DOHH2 (cell line): ENCODE measurements at regions not wholly inside any gene's neighbourhood (a gene's known extent, or its start where the extent isn't known, plus 50 kb on each side); places are given as distances from the start of the nearest gene placed in this dataset.

Experiments used
- H3F3A ChIP-seq: fragments of 200-600 bp; sonication (generic), shearing (Covaris generic); 2 replicates; pipeline ENCODE4 v1.6.0; 2016; ENCODE audit warnings: antibody characterized with exemption, mild to moderate bottlenecking; ENCODE audit not compliant: control insufficient read depth, insufficient read depth
- H3K27ac ChIP-seq: fragments of 200-600 bp; sonication (generic); 2 replicates; pipeline ENCODE4 v1.5.1; 2014; ENCODE audit warnings: low read depth, mild to moderate bottlenecking, low read length, moderate library complexity
- H3K27me3 ChIP-seq: fragments of 200-600 bp; sonication (generic); 2 replicates; pipeline ENCODE4 v1.6.1; 2014; ENCODE audit warnings: mild to moderate bottlenecking, low read length, mixed read lengths; ENCODE audit not compliant: control insufficient read depth
- H3K36me3 ChIP-seq: fragments of 200-600 bp; sonication (generic); 2 replicates; pipeline ENCODE4 v1.6.1; 2014; ENCODE audit warnings: mild to moderate bottlenecking, low read length, moderate library complexity, mixed read lengths; ENCODE audit not compliant: control insufficient read depth
- H3K4me1 ChIP-seq: fragments of 200-600 bp; sonication (generic); 2 replicates; pipeline ENCODE4 v1.6.1; 2014; ENCODE audit warnings: mild to moderate bottlenecking, low read length, mixed read lengths; ENCODE audit not compliant: control insufficient read depth
- H3K4me2 ChIP-seq: fragments of 200-600 bp; sonication (generic); 2 replicates; pipeline ENCODE4 v1.6.0; 2014; ENCODE audit warnings: mild to moderate bottlenecking, low read length, moderate library complexity
- H3K4me3 ChIP-seq: fragments of 200-600 bp; sonication (generic); 2 replicates; pipeline ENCODE4 v1.5.1; 2014; ENCODE audit warnings: mild to moderate bottlenecking, low read length, mixed read lengths
- H3K79me2 ChIP-seq: fragments of 200-600 bp; sonication (generic); 2 replicates; pipeline ENCODE4 v1.6.1; 2014; ENCODE audit warnings: mild to moderate bottlenecking, low read length, mixed read lengths; ENCODE audit not compliant: control insufficient read depth
- H3K9me2 ChIP-seq: fragments of 200-600 bp; sonication (generic); replicated peaks from 2 replicates; pipeline ENCODE4 v1.6.1; 2014; ENCODE audit warnings: mild to moderate bottlenecking, low read length, mixed read lengths; ENCODE audit not compliant: control insufficient read depth
- H3K9me3 ChIP-seq: fragments of 200-600 bp; sonication (generic); 2 replicates; pipeline ENCODE4 v1.6.1; 2014; ENCODE audit warnings: antibody characterized with exemption, low read length, mixed read lengths; ENCODE audit not compliant: control insufficient read depth, insufficient read depth
- H4K20me1 ChIP-seq: fragments of 200-600 bp; sonication (generic); 2 replicates; pipeline ENCODE4 v1.6.0; 2014; ENCODE audit warnings: low read depth, mild to moderate bottlenecking, antibody characterized with exemption, low read length, moderate library complexity; ENCODE audit not compliant: control insufficient read depth, insufficient read depth
- EZH2phosphoT487 ChIP-seq: fragments of 200-600 bp; sonication (generic); IDR thresholded peaks from 2 replicates; pipeline ENCODE4 v1.6.1; 2017; ENCODE audit warnings: borderline replicate concordance, mild to moderate bottlenecking, antibody characterized with exemption, low read length, moderate library complexity, mixed read lengths
- TF ChIP-seq, protein P1 (sequence below): fragments of 200-600 bp; sonication (generic); IDR thresholded peaks from one replicate; pipeline ENCODE4 v1.5.1; 2014; ENCODE audit warnings: antibody characterized with exemption, mild to moderate bottlenecking, low read depth, low read length; ENCODE audit not compliant: poor library complexity, severe bottlenecking

DNA sequence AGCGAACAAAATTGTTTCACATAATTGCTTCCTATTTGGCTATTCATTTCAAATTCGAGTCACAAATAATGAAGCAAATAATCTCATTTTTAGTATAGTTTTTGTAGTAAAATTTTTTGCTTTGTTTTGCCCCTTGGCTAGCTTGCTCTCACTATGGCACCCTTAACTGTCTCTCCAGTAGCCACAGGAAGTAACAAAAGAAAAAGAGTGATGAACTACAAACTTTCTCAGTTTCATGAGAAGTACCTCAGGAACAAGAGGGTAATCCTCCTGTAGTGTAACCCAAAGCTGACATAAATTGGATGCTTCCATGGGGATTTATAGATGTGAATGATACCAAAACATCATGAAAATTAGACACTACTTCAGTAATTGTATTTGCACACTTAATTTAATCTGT is 242.9 kb downstream of the BARHL2 start:
- Histone ChIP-seq H3K4me1 (no peaks in the 10 kb centered on the region), H3F3A (no peaks in the 10 kb centered on the region), H3K27ac (no peak overlapping the region), H3K4me2 (no peak overlapping the region), H3K9me3 (no peaks in the 10 kb centered on the region), H3K9me2 (no peaks in the 10 kb centered on the region), H3K4me3 (no peak overlapping the region), H3K79me2 (no peaks in the 10 kb centered on the region), H3K36me3 (no peaks in the 10 kb centered on the region), H3K27me3 (no peaks in the 10 kb centered on the region), H4K20me1 (no peaks in the 10 kb centered on the region)
- TF ChIP-seq, protein P1, sequence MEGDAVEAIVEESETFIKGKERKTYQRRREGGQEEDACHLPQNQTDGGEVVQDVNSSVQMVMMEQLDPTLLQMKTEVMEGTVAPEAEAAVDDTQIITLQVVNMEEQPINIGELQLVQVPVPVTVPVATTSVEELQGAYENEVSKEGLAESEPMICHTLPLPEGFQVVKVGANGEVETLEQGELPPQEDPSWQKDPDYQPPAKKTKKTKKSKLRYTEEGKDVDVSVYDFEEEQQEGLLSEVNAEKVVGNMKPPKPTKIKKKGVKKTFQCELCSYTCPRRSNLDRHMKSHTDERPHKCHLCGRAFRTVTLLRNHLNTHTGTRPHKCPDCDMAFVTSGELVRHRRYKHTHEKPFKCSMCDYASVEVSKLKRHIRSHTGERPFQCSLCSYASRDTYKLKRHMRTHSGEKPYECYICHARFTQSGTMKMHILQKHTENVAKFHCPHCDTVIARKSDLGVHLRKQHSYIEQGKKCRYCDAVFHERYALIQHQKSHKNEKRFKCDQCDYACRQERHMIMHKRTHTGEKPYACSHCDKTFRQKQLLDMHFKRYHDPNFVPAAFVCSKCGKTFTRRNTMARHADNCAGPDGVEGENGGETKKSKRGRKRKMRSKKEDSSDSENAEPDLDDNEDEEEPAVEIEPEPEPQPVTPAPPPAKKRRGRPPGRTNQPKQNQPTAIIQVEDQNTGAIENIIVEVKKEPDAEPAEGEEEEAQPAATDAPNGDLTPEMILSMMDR: no peak
- no peak for TF ChIP-seq EZH2phosphoT487

DNA sequence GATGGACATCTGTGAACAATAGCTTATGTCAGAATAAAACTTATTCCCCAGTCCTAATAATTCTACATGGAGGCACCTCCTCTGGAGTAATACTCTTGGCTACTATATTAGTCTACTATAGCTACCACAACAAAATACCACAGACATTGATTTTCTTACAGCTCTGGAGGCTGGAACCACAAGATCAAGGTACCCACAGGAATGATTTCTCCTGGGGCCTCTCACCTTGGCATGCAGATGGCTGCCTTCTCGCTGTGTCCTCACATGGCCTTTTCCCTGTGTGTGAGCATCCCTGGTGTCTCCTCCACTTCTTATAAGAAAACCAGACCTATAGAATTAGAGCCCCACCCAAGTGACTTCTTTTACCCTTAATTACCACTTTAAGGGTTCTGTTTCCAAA is 244.3 kb downstream of the BARHL2 start:
- no peaks in the 10 kb centered on the region for H4K20me1 ChIP-seq
- H3K9me3 ChIP-seq: no peaks in the 10 kb centered on the region
- H3K9me2 ChIP-seq: no peaks in the 10 kb centered on the region

DNA sequence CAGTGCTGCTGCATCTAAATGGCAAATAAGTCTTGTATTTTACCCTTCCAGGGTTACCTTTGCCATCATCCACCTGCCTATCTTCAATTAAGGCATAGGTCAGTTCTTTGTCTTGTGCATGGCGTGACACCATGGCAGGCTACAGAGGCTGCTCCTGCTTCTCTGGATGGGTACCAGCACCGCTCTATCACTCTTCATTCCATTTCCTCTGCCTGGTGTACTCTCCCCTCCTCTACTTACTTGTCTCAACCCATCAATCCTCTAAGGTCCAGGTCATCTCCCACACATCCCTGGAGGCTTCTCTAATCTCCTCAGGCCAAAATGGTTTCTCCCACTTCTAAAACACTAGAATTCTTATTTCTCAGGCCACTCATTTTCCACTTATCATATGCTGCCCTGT is 257.5 kb downstream of the BARHL2 start:
- H3K36me3 ChIP-seq: no peaks in the 10 kb centered on the region
- H3K4me3 ChIP-seq: no peak overlapping the region

More for the DNA sequence above, 244.3 kb downstream of the BARHL2 start:
- H3K27ac ChIP-seq: no peak overlapping the region
- TF ChIP-seq, protein P1: no peak
- TF ChIP-seq EZH2phosphoT487: no peak
- H3K4me3 ChIP-seq: no peak overlapping the region
- H3K79me2 ChIP-seq: no peaks in the 10 kb centered on the region
- no peak overlapping the region for H3K4me2 ChIP-seq
- no peaks in the 10 kb centered on the region for H3K4me1 ChIP-seq
- no peaks in the 10 kb centered on the region for H3F3A ChIP-seq
- H3K27me3 ChIP-seq: no peaks in the 10 kb centered on the region
- no peaks in the 10 kb centered on the region for H3K36me3 ChIP-seq

More for the DNA sequence above, 257.5 kb downstream of the BARHL2 start:
- Histone ChIP-seq H3K9me2 (no peaks in the 10 kb centered on the region), H3F3A (no peaks in the 10 kb centered on the region), H3K27me3 (no peaks in the 10 kb centered on the region), H3K4me2 (no peak overlapping the region), H3K9me3 (no peaks in the 10 kb centered on the region), H3K79me2 (no peaks in the 10 kb centered on the region), H3K4me1 (no peaks in the 10 kb centered on the region), H3K27ac (no peak overlapping the region), H4K20me1 (no peaks in the 10 kb centered on the region)
- TF ChIP-seq, protein P1: no peak
- TF ChIP-seq EZH2phosphoT487: no peak
